Occipital lobe (tissue), 1 donor: ENCODE measurements at regions not wholly inside any gene's neighbourhood (a gene's known extent, or its start where the extent isn't known, plus 50 kb on each side); places are given as distances from the start of the nearest gene placed in this dataset.

Source experiments
- DNase-seq: peaks from one replicate; lab custom pipeline; 2025; lab: John Stamatoyannopoulos, UW

- no peak for DNase-seq
Measured at GRCh38 chr11:41851743-41852142, 392.3 kb upstream of the LRRC4C start.

GRCh38 chr11:41861838-41862237 lies 402.4 kb upstream of the LRRC4C start:
- DNase-seq = no peak

- no peak for DNase-seq
Measured at GRCh38 chr11:41866525-41866924, 407.1 kb upstream of the LRRC4C start.

GRCh38 chr11:41868606-41869005 lies 409.2 kb upstream of the LRRC4C start:
- no peak for DNase-seq

- no peak for DNase-seq
Measured at GRCh38 chr11:41872426-41872825, 413.0 kb upstream of the LRRC4C start.

- no peak for DNase-seq
Measured at GRCh38 chr11:41872870-41873269, 413.4 kb upstream of the LRRC4C start.

GRCh38 chr11:41878095-41878494 lies 418.6 kb upstream of the LRRC4C start:
- DNase-seq = no peak

- no peak for DNase-seq
Measured at GRCh38 chr11:41879214-41879613, 419.8 kb upstream of the LRRC4C start.

- no peak for DNase-seq
Measured at GRCh38 chr11:41895081-41895480, 435.6 kb upstream of the LRRC4C start.

GRCh38 chr11:41897991-41898390 lies 438.5 kb upstream of the LRRC4C start:
- DNase-seq = no peak

- no peak for DNase-seq
Measured at GRCh38 chr11:41917900-41918299, 458.4 kb upstream of the LRRC4C start.

GRCh38 chr11:41920374-41920773 lies 460.9 kb upstream of the LRRC4C start:
- no peak for DNase-seq

- DNase-seq = no peak
Measured at GRCh38 chr11:41921746-41922390, 462.4 kb upstream of the LRRC4C start.

GRCh38 chr11:41926339-41926738 lies 466.9 kb upstream of the LRRC4C start:
- DNase-seq = no peak

- DNase-seq = no peak
Measured at GRCh38 chr11:41935241-41935640, 475.8 kb upstream of the LRRC4C start.

- no peak for DNase-seq
Measured at GRCh38 chr11:41935795-41936194, 476.3 kb upstream of the LRRC4C start.

GRCh38 chr11:41943656-41944055 lies 484.2 kb upstream of the LRRC4C start:
- DNase-seq = no peak

- no peak for DNase-seq
Measured at GRCh38 chr11:41947392-41947791, 487.9 kb upstream of the LRRC4C start.

GRCh38 chr11:41950470-41951143 lies 491.2 kb upstream of the LRRC4C start:
- no peak for DNase-seq

GRCh38 chr11:41954034-41954433 lies 494.6 kb upstream of the LRRC4C start:
- DNase-seq = no peak

- DNase-seq = no peak
Measured at GRCh38 chr11:41955066-41955465, 495.6 kb upstream of the LRRC4C start.

GRCh38 chr11:41955635-41956400 lies 496.4 kb upstream of the LRRC4C start:
- no peak for DNase-seq

GRCh38 chr11:41963406-41963805 lies 504.0 kb upstream of the LRRC4C start:
- no peak for DNase-seq
